ENCODE measurements at regions not wholly inside any gene's neighbourhood (a gene's known extent, or its start where the extent isn't known, plus 50 kb on each side); places are given as distances from the start of the nearest gene placed in this dataset.
"Not testable (repeated sequence)": the region's sequence is repeated elsewhere in the genome, so short reads cannot be mapped to it uniquely, and the experiment has no call there.

- Mint-ChIP-seq H3K27me3 (no peaks in the 10 kb centered on the region), H3K9me3 (peaks cover 5% of the 10 kb centered on the region), H3K27ac (no peak overlapping the region), H3K4me3 (no peak overlapping the region), H3K4me1 (no peaks in the 10 kb centered on the region), H3K36me3 (ENCODE audit: low read depth) (no peaks in the 10 kb centered on the region)
- DNase-seq (no peak), ATAC-seq (no peak)
These were observed 431.5 kb upstream of the CNTN6 start for GRCh38 chr3:661356-661755.

- Mint-ChIP-seq H3K9me3 (peaks cover 11% of the 10 kb centered on the region), H3K36me3 (ENCODE audit: low read depth) (no peaks in the 10 kb centered on the region), H3K4me1 (no peaks in the 10 kb centered on the region), H3K4me3 (no peak overlapping the region), H3K27ac (no peak overlapping the region), H3K27me3 (no peaks in the 10 kb centered on the region)
- no peak for DNase-seq
- ATAC-seq = no peak
These were observed 418.7 kb upstream of the CNTN6 start for GRCh38 chr3:674116-674515.

GRCh38 chr3:675846-676245 is 417.0 kb upstream of the CNTN6 start:
- no peak overlapping the region for H3K4me3 Mint-ChIP-seq
- no peaks in the 10 kb centered on the region for H3K4me1 Mint-ChIP-seq
- peaks cover 11% of the 10 kb centered on the region for H3K9me3 Mint-ChIP-seq
- no peak overlapping the region for H3K27ac Mint-ChIP-seq
- no peaks in the 10 kb centered on the region for H3K27me3 Mint-ChIP-seq
- H3K36me3 Mint-ChIP-seq (ENCODE audit: low read depth) = no peaks in the 10 kb centered on the region
- DNase-seq (no peak), ATAC-seq (no peak)

- DNase-seq (no peak), ATAC-seq (no peak)
- H3K4me3 Mint-ChIP-seq = no peak overlapping the region
- H3K4me1 Mint-ChIP-seq = no peaks in the 10 kb centered on the region
- peaks cover 8% of the 10 kb centered on the region for H3K9me3 Mint-ChIP-seq
- no peaks in the 10 kb centered on the region for H3K36me3 Mint-ChIP-seq (ENCODE audit: low read depth)
- no peak overlapping the region for H3K27ac Mint-ChIP-seq
- H3K27me3 Mint-ChIP-seq = no peaks in the 10 kb centered on the region
These were observed 409.1 kb upstream of the CNTN6 start for GRCh38 chr3:683770-684169.

- no peak for ATAC-seq
These were observed 402.1 kb upstream of the CNTN6 start for GRCh38 chr3:690770-691169.

GRCh38 chr3:700514-700913 is 392.3 kb upstream of the CNTN6 start:
- ATAC-seq (no peak), DNase-seq (no peak)
- no peaks in the 10 kb centered on the region for H3K27me3 Mint-ChIP-seq
- no peaks in the 10 kb centered on the region for H3K4me1 Mint-ChIP-seq
- no peak overlapping the region for H3K27ac Mint-ChIP-seq
- peaks cover 18% of the 10 kb centered on the region for H3K9me3 Mint-ChIP-seq
- H3K36me3 Mint-ChIP-seq (ENCODE audit: low read depth) = no peaks in the 10 kb centered on the region
- H3K4me3 Mint-ChIP-seq = no peak overlapping the region

More at GRCh38 chr3:690770-691169, 402.1 kb upstream of the CNTN6 start:
- no peaks in the 10 kb centered on the region for H3K4me1 Mint-ChIP-seq
- no peaks in the 10 kb centered on the region for H3K27me3 Mint-ChIP-seq
- H3K27ac Mint-ChIP-seq = no peak overlapping the region
- peaks cover 14% of the 10 kb centered on the region for H3K9me3 Mint-ChIP-seq
- no peaks in the 10 kb centered on the region for H3K36me3 Mint-ChIP-seq (ENCODE audit: low read depth)
- no peak overlapping the region for H3K4me3 Mint-ChIP-seq
- DNase-seq = no peak

GRCh38 chr3:707041-707440 is 385.8 kb upstream of the CNTN6 start:
- no peaks in the 10 kb centered on the region for H3K4me1 Mint-ChIP-seq
- no peak for ATAC-seq
- no peaks in the 10 kb centered on the region for H3K27me3 Mint-ChIP-seq
- H3K4me3 Mint-ChIP-seq = no peak overlapping the region
- H3K27ac Mint-ChIP-seq = no peak overlapping the region
- H3K36me3 Mint-ChIP-seq (ENCODE audit: low read depth) = no peaks in the 10 kb centered on the region
- DNase-seq = no peak
- H3K9me3 Mint-ChIP-seq = peaks cover 10% of the 10 kb centered on the region

- ATAC-seq (no peak), DNase-seq (no peak)
- Mint-ChIP-seq H3K4me1 (no peaks in the 10 kb centered on the region), H3K36me3 (ENCODE audit: low read depth) (no peaks in the 10 kb centered on the region), H3K4me3 (no peak overlapping the region), H3K9me3 (peaks cover 7% of the 10 kb centered on the region), H3K27me3 (no peaks in the 10 kb centered on the region), H3K27ac (no peak overlapping the region)
These were observed 379.7 kb upstream of the CNTN6 start for GRCh38 chr3:713006-713621.

GRCh38 chr3:713947-714620 is 378.7 kb upstream of the CNTN6 start:
- Mint-ChIP-seq H3K27ac (no peak overlapping the region), H3K4me1 (no peaks in the 10 kb centered on the region), H3K4me3 (no peak overlapping the region), H3K9me3 (peaks cover 9% of the 10 kb centered on the region), H3K36me3 (ENCODE audit: low read depth) (no peaks in the 10 kb centered on the region), H3K27me3 (no peaks in the 10 kb centered on the region)
- DNase-seq (no peak), ATAC-seq (no peak)

GRCh38 chr3:721086-721485 is 371.7 kb upstream of the CNTN6 start:
- no peak for DNase-seq
- ATAC-seq = no peak
- Mint-ChIP-seq H3K4me1 (no peaks in the 10 kb centered on the region), H3K4me3 (no peak overlapping the region), H3K27me3 (no peaks in the 10 kb centered on the region), H3K36me3 (ENCODE audit: low read depth) (no peaks in the 10 kb centered on the region), H3K27ac (no peak overlapping the region), H3K9me3 (peaks cover 8% of the 10 kb centered on the region)

- no peaks in the 10 kb centered on the region for H3K27me3 Mint-ChIP-seq
- H3K4me3 Mint-ChIP-seq = no peak overlapping the region
- H3K27ac Mint-ChIP-seq = no peak overlapping the region
- H3K9me3 Mint-ChIP-seq = peaks cover 7% of the 10 kb centered on the region
- H3K36me3 Mint-ChIP-seq (ENCODE audit: low read depth) = no peaks in the 10 kb centered on the region
- DNase-seq (no peak), ATAC-seq (no peak)
- no peaks in the 10 kb centered on the region for H3K4me1 Mint-ChIP-seq
These were observed 360.4 kb upstream of the CNTN6 start for GRCh38 chr3:732326-732928.

GRCh38 chr3:733313-733712 is 359.5 kb upstream of the CNTN6 start:
- Mint-ChIP-seq H3K27me3 (no peaks in the 10 kb centered on the region), H3K36me3 (ENCODE audit: low read depth) (no peaks in the 10 kb centered on the region), H3K9me3 (peaks cover 7% of the 10 kb centered on the region), H3K4me1 (no peaks in the 10 kb centered on the region), H3K4me3 (no peak overlapping the region), H3K27ac (no peak overlapping the region)
- DNase-seq (no peak), ATAC-seq (no peak)

- DNase-seq (no peak), ATAC-seq (no peak)
- Mint-ChIP-seq H3K9me3 (peaks cover 19% of the 10 kb centered on the region), H3K27me3 (no peaks in the 10 kb centered on the region), H3K27ac (no peak overlapping the region), H3K36me3 (ENCODE audit: low read depth) (no peaks in the 10 kb centered on the region), H3K4me3 (no peak overlapping the region), H3K4me1 (no peaks in the 10 kb centered on the region)
These were observed 335.1 kb upstream of the CNTN6 start for GRCh38 chr3:757711-758110.

GRCh38 chr3:759106-759505 is 333.7 kb upstream of the CNTN6 start:
- Mint-ChIP-seq H3K27ac (no peak overlapping the region), H3K27me3 (no peaks in the 10 kb centered on the region), H3K36me3 (ENCODE audit: low read depth) (no peaks in the 10 kb centered on the region), H3K9me3 (peaks cover 11% of the 10 kb centered on the region), H3K4me1 (no peaks in the 10 kb centered on the region), H3K4me3 (no peak overlapping the region)
- DNase-seq (no peak), ATAC-seq (no peak)

GRCh38 chr3:773433-773832 is 319.4 kb upstream of the CNTN6 start:
- H3K4me3 Mint-ChIP-seq; DNase-seq; ATAC-seq; H3K36me3 Mint-ChIP-seq (ENCODE audit: low read depth); H3K27me3 Mint-ChIP-seq; H3K27ac Mint-ChIP-seq; H3K4me1 Mint-ChIP-seq: not testable (repeated sequence)
- H3K9me3 Mint-ChIP-seq = peaks cover 26% of the 10 kb centered on the region
